Adrenal gland (tissue), 9 donors: ENCODE measurements at regions not wholly inside any gene's neighbourhood (a gene's known extent, or its start where the extent isn't known, plus 50 kb on each side); places are given as distances from the start of the nearest gene placed in this dataset.

Experiments used
- DNase-seq, 7 donors: peaks; one replicate each; pipeline ENCODE4 v3.0.0-alpha.2; 2019 to 2020
- H3K27ac ChIP-seq, 5 donors: fragments of 200-600 bp; sonication (generic) in 4 of 5; 1 replicate in 3 of 5; 2 replicates in 2 of 5; pipeline versions ENCODE4 v1.5.1 to v1.8.0; 2016 to 2020; ENCODE audit warnings: mild to moderate bottlenecking in 1 of 5
- H3K27me3 ChIP-seq: fragments of 200-600 bp; 2 replicates; pipeline ENCODE4 v1.8.0; 2021
- H3K36me3 ChIP-seq, 2 donors: fragments of 200-600 bp; replicated peaks in 1 of 2; 1 replicate in 1 of 2; 2 replicates in 1 of 2; pipeline versions ENCODE4 v1.5.1 to v1.8.0; 2018 to 2022
- H3K4me1 ChIP-seq, 2 donors: fragments of 200-600 bp; replicated peaks in 1 of 2; 1 replicate in 1 of 2; 2 replicates in 1 of 2; pipeline versions ENCODE4 v1.5.1 to v1.8.0; 2018 to 2021
- H3K4me3 ChIP-seq, 4 donors: fragments of 200-600 bp; sonication (generic) in 3 of 4; one replicate each; pipeline ENCODE4 v1.5.1; 2016 to 2018
- H3K9me3 ChIP-seq, 3 donors: fragments of 200-600 bp; sonication (generic) in 1 of 3; replicated peaks in 1 of 3; 1 replicate in 2 of 3; 2 replicates in 1 of 3; pipeline versions ENCODE4 v1.5.1 to v1.8.0; 2016 to 2021
- POLR2A ChIP-seq, 2 donors: fragments of 450-650 bp; IDR thresholded peaks; one replicate each; pipeline ENCODE4 v1.6.1; 2017; ENCODE audit warnings: antibody characterized with exemption in 2 of 2, mild to moderate bottlenecking in 2 of 2, moderate library complexity in 1 of 2
- WGBS, 4 donors: extraction: QIAGEN DNeasy Blood & Tissue Kit in 2 of 4; methylation state at CpG; one replicate each; pipeline versions ENCODE4 v1.1.5 to v1.1.7; 2013 to 2017; 5-methylcytosine and 5-hydroxymethylcytosine counted together
- intact Hi-C, 2 donors: fragments of 100-400 bp; cut with DNase I; formaldehyde crosslinking; loops; one replicate each; pipeline versions ENCODE4 v1.14.1 to v1.15.0; 2022 to 2023
- TF ChIP-seq, protein P1 (sequence below), 6 experiments: fragments of 450-650 bp in 4 of 6; fragments of 200-600 bp in 2 of 6; sonication (generic) in 1 of 6; IDR thresholded peaks; 1 replicate in 5 of 6; 2 replicates in 1 of 6; pipeline versions ENCODE4 v1.5.1 to v1.8.0; 2016 to 2021; ENCODE audit warnings: antibody characterized with exemption in 6 of 6, mild to moderate bottlenecking in 2 of 6, moderate library complexity in 1 of 6
- donor health status: healthy with polysubstance abuse.
- donor health status: Bipolar disorder and iron deficiency.
- donor health status: DM: yes; HTN: yes; CAD: no.
- donor health status: DM: no; HTN: no; CAD: no.
- donor health status: DM: no; HTN: no; CAD: no.

DNA sequence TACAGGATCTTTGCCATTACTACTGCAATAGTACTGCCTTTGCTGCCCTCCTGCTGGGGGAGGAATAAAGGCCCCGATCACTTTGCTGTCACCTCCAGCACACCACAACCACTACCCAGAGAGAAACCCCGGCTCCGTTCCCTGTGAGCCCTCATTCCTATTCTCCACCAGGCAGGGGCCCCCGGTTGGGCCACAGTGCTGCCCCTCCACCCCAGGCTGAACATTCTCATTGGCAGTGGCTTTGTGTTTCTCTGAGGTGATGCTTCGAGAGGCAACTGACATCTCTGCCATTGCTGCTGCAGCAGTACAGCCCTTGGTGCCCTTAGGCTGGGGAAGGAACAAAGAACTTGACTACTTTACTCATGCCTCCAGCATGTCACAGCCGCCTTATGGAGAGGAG, 612.9 kb upstream of the EPHA6 start:
- intact Hi-C loops = no loop called here

DNA sequence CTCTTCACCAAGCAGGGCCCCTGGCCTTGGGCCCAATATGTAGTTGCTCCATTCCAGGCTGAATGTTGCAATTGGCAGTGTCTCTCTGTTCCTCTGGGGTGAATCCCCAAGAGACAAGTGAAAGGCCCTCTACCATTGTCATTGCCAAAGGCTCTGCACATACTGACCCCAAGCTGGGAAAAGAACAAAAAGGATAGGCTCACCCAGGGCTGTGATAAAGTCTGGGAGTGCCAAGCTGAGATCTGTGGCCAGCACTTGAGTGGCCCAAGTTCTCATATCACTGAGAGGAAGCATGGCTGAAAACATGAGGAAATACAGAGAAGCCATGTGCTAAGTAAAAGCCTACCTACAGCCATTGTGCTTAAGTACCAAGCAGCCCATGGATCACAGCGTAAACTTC, 612.2 kb upstream of the EPHA6 start:
- Histone ChIP-seq H3K27me3 (no peaks in the 10 kb centered on the region), H3K27ac (no peak overlapping the region), H3K4me1 (no peaks in the 10 kb centered on the region), H3K9me3 (no peaks in the 10 kb centered on the region), H3K36me3 (no peaks in the 10 kb centered on the region), H3K4me3 (no peak overlapping the region)
- DNase-seq = no peak
- no peak for TF ChIP-seq POLR2A (IDR thresholded peaks at IDR 0.05)
- TF ChIP-seq, protein P1, sequence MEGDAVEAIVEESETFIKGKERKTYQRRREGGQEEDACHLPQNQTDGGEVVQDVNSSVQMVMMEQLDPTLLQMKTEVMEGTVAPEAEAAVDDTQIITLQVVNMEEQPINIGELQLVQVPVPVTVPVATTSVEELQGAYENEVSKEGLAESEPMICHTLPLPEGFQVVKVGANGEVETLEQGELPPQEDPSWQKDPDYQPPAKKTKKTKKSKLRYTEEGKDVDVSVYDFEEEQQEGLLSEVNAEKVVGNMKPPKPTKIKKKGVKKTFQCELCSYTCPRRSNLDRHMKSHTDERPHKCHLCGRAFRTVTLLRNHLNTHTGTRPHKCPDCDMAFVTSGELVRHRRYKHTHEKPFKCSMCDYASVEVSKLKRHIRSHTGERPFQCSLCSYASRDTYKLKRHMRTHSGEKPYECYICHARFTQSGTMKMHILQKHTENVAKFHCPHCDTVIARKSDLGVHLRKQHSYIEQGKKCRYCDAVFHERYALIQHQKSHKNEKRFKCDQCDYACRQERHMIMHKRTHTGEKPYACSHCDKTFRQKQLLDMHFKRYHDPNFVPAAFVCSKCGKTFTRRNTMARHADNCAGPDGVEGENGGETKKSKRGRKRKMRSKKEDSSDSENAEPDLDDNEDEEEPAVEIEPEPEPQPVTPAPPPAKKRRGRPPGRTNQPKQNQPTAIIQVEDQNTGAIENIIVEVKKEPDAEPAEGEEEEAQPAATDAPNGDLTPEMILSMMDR (IDR thresholded peaks at IDR 0.05) = no peak
- intact Hi-C loops = no loop called here
- 87 to 97% (median 94%) methylated on average over 1 of the region's 1 CpG for WGBS, 4 donors

More for the DNA sequence above, 612.9 kb upstream of the EPHA6 start:
- Histone ChIP-seq H3K27me3 (no peaks in the 10 kb centered on the region), H3K36me3 (no peaks in the 10 kb centered on the region), H3K4me3 (no peak overlapping the region), H3K9me3 (no peaks in the 10 kb centered on the region), H3K27ac (no peak overlapping the region), H3K4me1 (no peaks in the 10 kb centered on the region)
- DNase-seq = no peak
- no peak for TF ChIP-seq POLR2A (IDR thresholded peaks at IDR 0.05)
- TF ChIP-seq, protein P1 (IDR thresholded peaks at IDR 0.05) = no peak
- WGBS, 4 donors = 76 to 90% (median 83%) methylated on average over 6 of the region's 6 CpGs

DNA sequence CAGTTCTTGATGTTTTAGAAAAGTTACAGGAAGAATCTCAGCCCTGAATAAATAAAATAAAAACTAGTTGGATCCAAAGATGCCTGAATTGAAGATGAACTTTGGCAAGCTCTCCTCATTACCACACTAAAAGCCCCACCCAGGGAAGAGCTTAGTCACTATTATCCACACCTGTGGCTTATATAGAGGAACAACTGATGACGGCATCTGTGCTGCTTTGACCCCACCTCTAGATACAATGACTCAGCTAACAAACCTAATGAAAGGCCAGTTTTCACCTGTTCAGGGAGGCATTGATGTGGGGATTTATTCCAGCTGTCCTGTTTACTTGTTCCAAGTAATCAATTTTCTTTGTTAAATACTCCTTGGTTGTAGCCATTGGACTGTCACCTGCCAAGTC, 604.7 kb upstream of the EPHA6 start:
- TF ChIP-seq POLR2A (IDR thresholded peaks at IDR 0.05) = no peak
- TF ChIP-seq, protein P1 (IDR thresholded peaks at IDR 0.05) = no peak
- Histone ChIP-seq H3K4me1 (no peaks in the 10 kb centered on the region), H3K36me3 (no peaks in the 10 kb centered on the region), H3K9me3 (no peaks in the 10 kb centered on the region), H3K4me3 (no peak overlapping the region), H3K27me3 (no peaks in the 10 kb centered on the region), H3K27ac (no peak overlapping the region)
- intact Hi-C loops = no loop called here
- no peak for DNase-seq
- 79 to 94% (median 81%) methylated on average over 1 of the region's 1 CpG for WGBS, 4 donors

DNA sequence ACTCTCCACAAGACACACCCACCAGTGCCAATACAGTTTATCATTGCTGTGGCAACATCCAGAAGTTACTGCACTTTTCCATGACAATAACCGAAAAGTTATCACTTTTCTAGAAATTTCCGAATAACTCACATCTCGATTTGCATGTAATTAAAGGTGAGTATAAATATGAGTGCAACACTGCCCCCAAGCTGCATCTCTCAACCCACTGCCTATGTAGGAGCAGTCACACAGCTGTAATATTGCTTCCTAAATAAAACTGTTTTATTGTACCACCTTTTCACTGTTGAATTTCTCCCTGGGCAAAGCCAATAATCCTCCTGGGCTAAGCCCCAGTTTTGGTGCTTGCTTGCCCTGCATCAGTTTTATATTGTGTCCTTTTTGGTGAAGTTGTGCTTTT, 601.0 kb upstream of the EPHA6 start:
- H3K36me3 ChIP-seq = no peaks in the 10 kb centered on the region
- TF ChIP-seq, protein P1 (IDR thresholded peaks at IDR 0.05) = no peak
- TF ChIP-seq POLR2A (IDR thresholded peaks at IDR 0.05) = no peak
- no peak overlapping the region for H3K27ac ChIP-seq
- H3K27me3 ChIP-seq = no peaks in the 10 kb centered on the region
- H3K4me3 ChIP-seq = no peak overlapping the region
- WGBS, 4 donors = 83 to 92% (median 87%) methylated on average over 3 of the region's 3 CpGs
- H3K4me1 ChIP-seq = no peaks in the 10 kb centered on the region
- no peaks in the 10 kb centered on the region for H3K9me3 ChIP-seq
- intact Hi-C loops = no loop called here
- no peak for DNase-seq
